Medulla oblongata (tissue), 1 donor: ENCODE measurements at regions not wholly inside any gene's neighbourhood (a gene's known extent, or its start where the extent isn't known, plus 50 kb on each side); places are given as distances from the start of the nearest gene placed in this dataset.
"Not testable (repeated sequence)": the region's sequence is repeated elsewhere in the genome, so short reads cannot be mapped to it uniquely, and the experiment has no call there.

Experiments used
- DNase-seq: peaks from one replicate; pipeline ENCODE4 v3.0.0-alpha.2; 2015; ENCODE audit errors: extremely low spot score

- no peak for DNase-seq
Measured at GRCh38 chr9:129317179-129318011, 139.3 kb upstream of the IER5L start.

DNA sequence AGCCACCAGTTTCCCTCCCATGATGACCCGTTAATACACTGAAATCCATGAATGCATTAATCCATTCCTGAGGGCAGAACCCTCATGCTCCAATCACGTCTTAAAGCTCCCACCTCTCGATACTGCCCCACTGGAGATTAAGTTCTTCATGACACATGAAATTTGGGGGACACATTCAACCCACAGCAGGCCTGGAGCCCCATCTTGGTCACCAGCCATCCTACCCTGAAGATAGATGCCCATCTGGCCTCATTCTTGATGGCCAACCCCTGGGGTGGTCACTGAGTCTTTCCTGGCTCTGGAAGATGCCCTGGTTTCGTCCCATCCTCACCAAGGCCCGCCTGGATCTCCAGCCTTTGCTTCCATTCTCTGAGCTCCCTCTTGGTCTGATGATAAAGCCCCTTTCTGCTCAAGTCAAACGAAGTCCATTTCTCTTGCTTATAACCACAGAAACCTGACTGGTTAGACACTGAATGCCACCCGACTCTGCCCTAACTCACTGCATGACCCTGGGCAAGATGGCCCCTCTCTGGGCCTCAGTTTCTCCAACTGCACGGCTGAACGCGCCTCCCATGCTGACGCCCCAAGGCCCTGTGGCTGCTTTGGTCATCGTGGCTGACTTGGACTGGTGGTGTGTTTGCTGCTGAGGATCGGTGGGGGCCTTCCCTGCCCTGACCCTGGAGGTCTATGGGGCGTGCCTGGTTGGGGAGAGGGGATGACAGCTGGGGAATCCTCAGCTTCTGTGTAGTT, 138.4 kb upstream of the IER5L start:
- DNase-seq, result no peak

DNA sequence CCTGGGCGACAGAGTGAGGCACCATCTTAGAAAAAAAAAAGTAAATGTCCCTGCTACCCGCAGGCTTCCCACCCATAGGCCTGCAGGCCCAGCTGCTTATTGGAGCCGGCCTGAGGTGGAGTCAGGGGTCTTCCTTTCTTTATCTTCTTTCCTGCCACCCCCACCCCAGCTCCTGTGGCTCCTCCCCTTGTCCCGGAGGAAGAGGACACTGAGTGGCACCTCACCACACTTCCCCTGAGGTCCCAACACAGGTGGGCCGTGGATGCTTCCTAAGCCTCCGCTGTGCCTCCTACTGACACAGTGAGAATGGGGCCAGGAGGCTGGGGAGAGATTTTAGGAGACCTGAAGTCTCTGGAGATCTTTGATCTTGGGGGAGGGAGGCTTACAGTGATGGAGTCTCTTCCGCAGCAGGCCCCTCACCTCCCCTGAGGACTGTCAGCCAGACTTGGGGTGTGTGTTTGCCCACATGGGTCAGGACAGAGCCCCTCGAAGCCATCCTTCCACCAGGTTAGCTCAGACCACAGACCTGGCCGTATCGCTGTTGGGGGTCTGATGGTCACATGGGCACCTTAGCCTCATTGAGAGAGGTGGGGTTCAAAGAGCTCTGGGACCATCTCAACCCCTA, 135.4 kb upstream of the IER5L start:
- DNase-seq, result no peak

DNA sequence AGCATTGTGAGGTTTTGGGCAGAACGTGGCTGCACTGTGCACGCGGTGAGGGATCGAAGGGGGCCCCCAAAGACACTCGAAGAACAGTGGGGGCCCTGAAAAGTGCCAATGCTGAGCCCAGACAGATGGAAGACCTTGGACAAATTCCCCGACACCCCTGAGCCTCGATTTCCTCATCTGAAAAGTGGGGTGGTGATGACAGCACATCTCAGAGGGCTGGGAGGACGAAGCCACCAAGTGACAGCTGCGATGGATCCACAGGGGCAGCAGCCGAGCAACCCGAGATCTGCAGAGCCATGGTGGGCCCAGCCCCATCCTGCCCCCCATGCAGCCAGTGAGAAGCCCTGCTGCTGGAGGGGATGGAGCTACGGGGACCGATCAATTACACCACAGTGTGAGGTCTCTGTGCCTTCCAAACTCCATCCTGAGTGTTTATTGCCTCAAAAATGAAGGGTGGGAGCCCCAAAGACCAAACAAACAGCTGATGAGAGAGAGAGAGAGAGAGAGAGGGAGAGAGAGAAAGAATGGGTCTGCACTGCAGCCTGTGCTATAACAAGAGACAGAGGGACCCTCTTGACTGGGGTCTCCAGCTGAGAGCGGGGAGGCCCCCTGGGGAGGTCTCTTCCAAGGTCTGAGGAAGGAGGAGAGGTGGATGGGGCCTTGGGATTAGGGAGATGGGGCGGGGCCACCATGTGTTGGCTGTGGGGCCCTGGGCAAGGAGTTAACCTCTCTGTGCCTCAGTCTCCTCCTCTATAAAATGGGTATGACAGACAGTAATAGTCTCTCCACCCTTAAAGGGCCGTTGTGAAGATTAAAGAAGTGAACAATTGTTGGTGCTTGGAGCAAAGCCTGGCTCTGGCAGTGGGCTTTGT, 134.4 kb upstream of the IER5L start:
- no peak for DNase-seq

DNA sequence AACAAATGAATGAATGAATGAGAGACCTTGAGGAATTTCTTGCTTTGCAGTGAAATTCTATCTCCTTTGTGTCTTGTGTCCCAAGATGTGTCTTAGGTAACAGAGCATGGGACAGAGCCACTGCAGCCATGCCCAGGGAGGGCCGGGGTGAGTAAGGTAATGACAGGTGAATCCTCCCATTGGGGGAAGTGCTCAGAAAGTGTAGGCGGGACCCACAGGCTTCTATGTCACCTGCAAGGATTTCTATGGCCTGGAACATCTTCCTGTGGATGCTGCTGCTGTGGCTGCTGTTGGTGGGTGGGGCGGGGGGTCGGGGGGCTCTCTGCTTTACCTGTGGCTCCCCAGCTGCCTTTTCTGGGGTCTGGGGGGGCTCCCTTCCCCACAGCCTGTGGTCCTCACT, 133.6 kb upstream of the IER5L start:
- no peak for DNase-seq

- no peak for DNase-seq
Measured at GRCh38 chr9:129310666-129311350, 132.7 kb upstream of the IER5L start.

DNA sequence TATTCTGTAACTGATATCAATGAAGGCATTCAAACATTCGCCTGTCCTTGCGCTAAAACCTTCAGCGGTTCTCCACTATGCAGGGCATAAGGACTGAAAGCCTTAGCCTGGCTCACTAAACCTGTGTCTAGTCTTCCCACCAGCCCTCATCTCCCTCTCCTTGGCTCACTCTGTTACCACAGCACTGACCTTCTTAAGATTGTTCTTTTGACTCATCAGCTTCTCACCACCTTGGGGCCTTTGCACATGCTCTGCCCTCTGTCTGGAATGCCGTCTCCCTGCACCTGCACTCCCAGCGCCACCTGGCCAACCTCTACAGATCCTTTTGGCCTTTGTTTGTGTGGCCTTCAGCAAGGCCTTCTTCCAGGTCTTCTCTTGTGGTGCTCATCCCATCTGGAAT, 131.8 kb upstream of the IER5L start:
- no peak for DNase-seq

GRCh38 chr9:129309041-129309430, 131.0 kb upstream of the IER5L start:
- no peak for DNase-seq

GRCh38 chr9:129307227-129307970, 129.3 kb upstream of the IER5L start:
- DNase-seq, result no peak

GRCh38 chr9:129306318-129306973, 128.4 kb upstream of the IER5L start:
- no peak for DNase-seq

DNA sequence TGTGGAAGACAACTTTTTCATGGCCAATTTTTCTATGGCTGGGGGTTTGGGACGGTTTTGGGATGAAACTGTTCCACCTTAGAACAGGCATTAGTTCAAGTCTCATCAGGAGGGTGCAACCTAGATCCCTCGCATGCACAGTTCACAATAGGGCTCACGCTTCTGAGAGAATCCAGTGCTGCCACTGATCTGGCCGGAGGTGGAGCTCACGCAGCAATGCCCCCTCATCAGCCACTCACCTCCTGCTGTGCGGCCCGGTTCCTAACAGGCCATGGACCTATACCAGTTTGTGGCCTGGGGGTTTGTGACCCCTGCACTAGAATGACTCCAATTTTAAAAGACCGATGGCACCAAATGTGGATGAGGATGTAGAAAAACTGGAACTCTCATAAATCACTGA, 127.2 kb upstream of the IER5L start:
- no peak for DNase-seq

DNA sequence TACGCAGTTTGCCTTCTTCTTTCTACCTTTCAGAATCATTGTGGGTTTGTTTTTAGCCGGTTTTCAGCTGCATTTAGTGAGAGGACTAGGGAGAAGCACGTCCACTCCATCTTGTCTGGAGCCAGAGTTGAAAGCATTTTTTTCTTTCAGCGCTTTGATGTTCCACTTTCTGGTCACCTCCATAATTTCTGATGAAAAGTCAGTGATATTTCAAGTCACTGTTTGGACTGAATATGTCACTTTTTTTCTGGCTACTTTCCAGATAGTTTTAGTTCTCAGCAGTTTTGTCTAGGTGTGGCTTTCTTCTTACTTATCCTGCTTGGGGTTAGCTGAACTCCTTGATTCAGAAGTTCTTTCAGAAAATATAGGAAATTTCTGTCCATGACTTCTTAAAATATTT, 123.9 kb upstream of the IER5L start:
- no peak for DNase-seq

DNA sequence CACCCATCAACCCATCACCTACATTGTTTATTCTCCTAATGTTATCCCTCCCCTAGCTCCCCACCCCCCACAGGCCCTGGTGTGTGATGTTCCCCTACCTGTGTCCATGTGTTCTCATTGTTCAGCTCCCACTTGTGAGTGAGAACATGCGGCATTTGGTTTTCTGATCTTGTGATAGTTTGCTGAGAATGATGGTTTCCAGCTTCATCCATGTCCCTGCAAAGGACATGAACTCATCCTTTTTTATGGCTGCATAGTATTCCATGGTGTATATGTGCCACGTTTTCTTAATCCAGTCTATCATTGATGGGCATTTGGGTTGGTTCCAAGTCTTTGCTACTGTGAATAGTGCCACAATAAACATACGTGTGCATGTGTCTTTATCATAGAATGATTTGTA, 118.1 kb upstream of the IER5L start:
- DNase-seq, result not testable (repeated sequence)

- DNase-seq, result no peak
Measured at GRCh38 chr9:129291041-129291501, 113.0 kb upstream of the IER5L start.

- DNase-seq, result no peak
Measured at GRCh38 chr9:129290606-129291005, 112.5 kb upstream of the IER5L start.

DNA sequence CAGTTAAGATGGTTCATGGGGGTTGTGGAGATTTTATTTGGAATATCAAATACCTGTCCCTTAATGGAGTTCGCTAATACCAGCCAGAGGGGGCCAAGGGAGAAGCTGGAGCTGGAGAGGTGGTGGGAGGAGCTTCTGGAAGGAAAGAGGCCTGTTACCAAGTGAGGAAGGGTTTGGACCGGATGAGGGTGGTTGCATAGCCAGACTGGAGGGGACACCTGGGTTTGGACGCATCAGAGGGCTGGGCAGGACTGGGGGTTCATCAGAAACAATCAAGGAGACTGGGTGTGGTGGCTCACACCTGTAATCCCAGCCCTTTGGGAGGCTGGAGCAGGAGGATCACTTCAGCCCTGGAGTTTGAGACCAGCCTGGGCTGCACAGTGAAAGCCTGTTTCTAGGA, 111.8 kb upstream of the IER5L start:
- DNase-seq, result no peak

DNA sequence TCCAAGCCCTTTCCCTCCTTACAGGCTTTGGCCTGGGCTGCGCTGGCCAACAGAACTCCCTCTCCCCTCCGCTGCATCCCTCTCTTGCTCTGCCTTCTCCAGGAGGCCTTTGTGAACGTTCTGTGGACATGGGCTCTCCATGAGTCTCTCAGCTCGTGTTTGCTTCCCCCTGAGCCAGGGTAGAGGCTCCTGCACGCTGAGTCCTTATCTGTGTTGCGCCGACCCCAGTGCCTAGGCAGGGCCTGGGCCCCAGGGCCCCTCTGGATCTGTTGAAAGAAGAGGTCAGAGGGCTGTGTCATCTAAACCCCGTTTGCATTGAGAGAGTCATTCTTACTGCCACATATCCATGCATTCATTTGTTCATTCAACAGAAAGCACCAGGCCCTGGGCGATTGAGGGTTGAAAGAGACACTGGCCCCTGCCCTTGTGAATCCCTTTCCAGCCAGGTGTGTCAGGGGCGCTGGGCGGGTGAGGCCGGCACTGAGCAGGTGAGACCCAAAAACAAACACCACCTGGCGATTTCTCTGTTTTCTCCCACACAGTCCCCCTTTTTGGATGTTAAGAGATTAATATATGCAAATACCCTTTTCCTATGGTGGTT, 111.2 kb upstream of the IER5L start:
- no peak for DNase-seq

GRCh38 chr9:129287619-129288305, 109.7 kb upstream of the IER5L start:
- no peak for DNase-seq
